Activated naive CD4-positive, alpha-beta T cell treated with anti-CD3 and anti-CD28 coated beads for 36 hours (primary cell): ENCODE measurements at regions not wholly inside any gene's neighbourhood (a gene's known extent, or its start where the extent isn't known, plus 50 kb on each side); places are given as distances from the start of the nearest gene placed in this dataset.

Source experiments
- CTCF ChIA-PET: fragments of 350-600 bp; sonication (Branson Sonifier 250); formaldehyde crosslinking; loops from one replicate; lab custom pipeline; 2021; ENCODE audit warnings: antibody characterized with exemption; lab: Charles Lee
- DNase-seq: peaks from one replicate; pipeline ENCODE4 v3.0.0-alpha.2; 2020
- H3K27ac Mint-ChIP-seq: one replicate; pipeline ENCODE4 v1.8.0; 2021; ENCODE audit warnings: mild to moderate bottlenecking, mixed read lengths
- H3K27me3 Mint-ChIP-seq: one replicate; pipeline ENCODE4 v1.8.0; 2021; ENCODE audit warnings: low read depth, mixed read lengths
- H3K36me3 Mint-ChIP-seq: one replicate; pipeline ENCODE4 v1.8.0; 2021; ENCODE audit warnings: low read depth, mixed read lengths
- H3K4me1 Mint-ChIP-seq: one replicate; pipeline ENCODE4 v1.8.0; 2021; ENCODE audit warnings: low read depth, mixed read lengths
- H3K4me3 Mint-ChIP-seq: one replicate; pipeline ENCODE4 v1.8.0; 2021; ENCODE audit warnings: mild to moderate bottlenecking, moderate library complexity, mixed read lengths
- H3K9me3 Mint-ChIP-seq: one replicate; pipeline ENCODE4 v1.8.0; 2021; ENCODE audit warnings: mixed read lengths
- intact Hi-C: fragments of 100-400 bp; cut with micrococcal nuclease; formaldehyde crosslinking; loops from one replicate; pipeline ENCODE4 v1.15.1; 2023

GRCh38 chr10:120641695-120642094 is 184.7 kb downstream of the PLPP4 start:
- DNase-seq: no peak
- no peaks in the 10 kb centered on the region for H3K4me1 Mint-ChIP-seq
- no peaks in the 10 kb centered on the region for H3K36me3 Mint-ChIP-seq
- CTCF ChIA-PET: no interaction called here
- no peaks in the 10 kb centered on the region for H3K27me3 Mint-ChIP-seq
- intact Hi-C loops: no loop called here
- no peak overlapping the region for H3K4me3 Mint-ChIP-seq
- H3K9me3 Mint-ChIP-seq: no peaks in the 10 kb centered on the region
- no peak overlapping the region for H3K27ac Mint-ChIP-seq

GRCh38 chr10:120643351-120643750 is 186.3 kb downstream of the PLPP4 start:
- CTCF ChIA-PET: no interaction called here
- intact Hi-C loops: no loop called here
- no peak overlapping the region for H3K27ac Mint-ChIP-seq
- H3K9me3 Mint-ChIP-seq: no peaks in the 10 kb centered on the region
- no peaks in the 10 kb centered on the region for H3K4me1 Mint-ChIP-seq
- no peak for DNase-seq
- no peaks in the 10 kb centered on the region for H3K27me3 Mint-ChIP-seq
- no peak overlapping the region for H3K4me3 Mint-ChIP-seq
- no peaks in the 10 kb centered on the region for H3K36me3 Mint-ChIP-seq

GRCh38 chr10:120644556-120645410 is 187.8 kb downstream of the PLPP4 start:
- H3K27me3 Mint-ChIP-seq: no peaks in the 10 kb centered on the region
- H3K9me3 Mint-ChIP-seq: no peaks in the 10 kb centered on the region
- no peaks in the 10 kb centered on the region for H3K4me1 Mint-ChIP-seq
- H3K36me3 Mint-ChIP-seq: no peaks in the 10 kb centered on the region
- no peak overlapping the region for H3K27ac Mint-ChIP-seq
- CTCF ChIA-PET: no interaction called here
- H3K4me3 Mint-ChIP-seq: no peak overlapping the region
- intact Hi-C loops: no loop called here
- DNase-seq: no peak

- DNase-seq: no peak
- Mint-ChIP-seq H3K27ac (no peak overlapping the region), H3K9me3 (no peaks in the 10 kb centered on the region), H3K27me3 (no peaks in the 10 kb centered on the region), H3K36me3 (no peaks in the 10 kb centered on the region), H3K4me3 (no peak overlapping the region), H3K4me1 (no peaks in the 10 kb centered on the region)
- intact Hi-C loops: no loop called here
- CTCF ChIA-PET: interaction anchor here (0.6 kb wide), 1 partner anchor 116 kb away, joined by 4 read pairs; no protein-coding TSS in a partner anchor
Measured at GRCh38 chr10:120646159-120646732, 189.2 kb downstream of the PLPP4 start.

- Mint-ChIP-seq H3K9me3 (no peaks in the 10 kb centered on the region), H3K4me1 (no peaks in the 10 kb centered on the region), H3K27ac (no peak overlapping the region), H3K27me3 (no peaks in the 10 kb centered on the region), H3K4me3 (no peak overlapping the region), H3K36me3 (no peaks in the 10 kb centered on the region)
- CTCF ChIA-PET: interaction anchor here (0.6 kb wide), 1 partner anchor 116 kb away, joined by 4 read pairs; no protein-coding TSS in a partner anchor
- no peak for DNase-seq
- intact Hi-C loops: no loop called here
Measured at GRCh38 chr10:120646738-120647456, 189.9 kb downstream of the PLPP4 start.

GRCh38 chr10:120650705-120651399 is 193.8 kb downstream of the PLPP4 start:
- H3K27me3 Mint-ChIP-seq: no peaks in the 10 kb centered on the region
- DNase-seq: no peak
- H3K4me1 Mint-ChIP-seq: no peaks in the 10 kb centered on the region
- H3K36me3 Mint-ChIP-seq: no peaks in the 10 kb centered on the region
- CTCF ChIA-PET: no interaction called here
- H3K9me3 Mint-ChIP-seq: no peaks in the 10 kb centered on the region
- intact Hi-C loops: no loop called here
- H3K27ac Mint-ChIP-seq: no peak overlapping the region
- no peak overlapping the region for H3K4me3 Mint-ChIP-seq

- Mint-ChIP-seq H3K27ac (no peak overlapping the region), H3K27me3 (peaks cover 2% of the 10 kb centered on the region), H3K4me3 (no peak overlapping the region), H3K4me1 (no peaks in the 10 kb centered on the region), H3K36me3 (no peaks in the 10 kb centered on the region), H3K9me3 (no peaks in the 10 kb centered on the region)
- intact Hi-C loops: no loop called here
- CTCF ChIA-PET: no interaction called here
- no peak for DNase-seq
Measured at GRCh38 chr10:120656107-120656506, 195.1 kb upstream of the WDR11 start.

- intact Hi-C loops: no loop called here
- CTCF ChIA-PET: no interaction called here
- no peak overlapping the region for H3K4me3 Mint-ChIP-seq
- DNase-seq: no peak
- no peaks in the 10 kb centered on the region for H3K4me1 Mint-ChIP-seq
- H3K9me3 Mint-ChIP-seq: no peaks in the 10 kb centered on the region
- H3K27me3 Mint-ChIP-seq: peaks cover 2% of the 10 kb centered on the region
- no peak overlapping the region for H3K27ac Mint-ChIP-seq
- no peaks in the 10 kb centered on the region for H3K36me3 Mint-ChIP-seq
Measured at GRCh38 chr10:120657371-120657770, 193.8 kb upstream of the WDR11 start.

- CTCF ChIA-PET: interaction anchor here (0.6 kb wide), 1 partner anchor 18 kb away, joined by 3 read pairs; no protein-coding TSS in a partner anchor
- H3K4me3 Mint-ChIP-seq: no peak overlapping the region
- intact Hi-C loops: no loop called here
Measured at GRCh38 chr10:120658943-120659885, 191.9 kb upstream of the WDR11 start.

GRCh38 chr10:120666308-120666707 is 184.9 kb upstream of the WDR11 start:
- DNase-seq: no peak
- Mint-ChIP-seq H3K4me3 (no peak overlapping the region), H3K4me1 (no peaks in the 10 kb centered on the region), H3K9me3 (no peaks in the 10 kb centered on the region), H3K27ac (no peak overlapping the region), H3K36me3 (no peaks in the 10 kb centered on the region), H3K27me3 (no peaks in the 10 kb centered on the region)
- CTCF ChIA-PET: no interaction called here
- intact Hi-C loops: no loop called here

More at GRCh38 chr10:120658943-120659885, 191.9 kb upstream of the WDR11 start:
- H3K36me3 Mint-ChIP-seq: no peaks in the 10 kb centered on the region
- no peak for DNase-seq
- H3K27me3 Mint-ChIP-seq: peaks cover 2% of the 10 kb centered on the region
- H3K4me1 Mint-ChIP-seq: no peaks in the 10 kb centered on the region
- H3K27ac Mint-ChIP-seq: no peak overlapping the region
- H3K9me3 Mint-ChIP-seq: no peaks in the 10 kb centered on the region

GRCh38 chr10:120667276-120667675 is 183.9 kb upstream of the WDR11 start:
- intact Hi-C loops: no loop called here
- CTCF ChIA-PET: interaction anchor here (0.6 kb wide), 1 partner anchor 175 kb away, joined by 4 read pairs; no protein-coding TSS in a partner anchor
- H3K27ac Mint-ChIP-seq: no peak overlapping the region
- no peaks in the 10 kb centered on the region for H3K36me3 Mint-ChIP-seq
- no peaks in the 10 kb centered on the region for H3K9me3 Mint-ChIP-seq
- no peak for DNase-seq
- no peak overlapping the region for H3K4me3 Mint-ChIP-seq
- no peaks in the 10 kb centered on the region for H3K4me1 Mint-ChIP-seq
- no peaks in the 10 kb centered on the region for H3K27me3 Mint-ChIP-seq
